Neural cell (in vitro differentiated cells): ENCODE measurements at regions not wholly inside any gene's neighbourhood (a gene's known extent, or its start where the extent isn't known, plus 50 kb on each side); places are given as distances from the start of the nearest gene placed in this dataset.

Experiments
- H2AFZ ChIP-seq: fragments of 200-600, 300-800 bp; sonication (generic), shearing (Covaris generic); 2 replicates; pipeline ENCODE4 v1.6.0; 2014; ENCODE audit warnings: low read depth, mild to moderate bottlenecking, antibody characterized with exemption, low read length, moderate library complexity
- H3F3A ChIP-seq: fragments of 200-600 bp; shearing (Covaris generic); 2 replicates; pipeline ENCODE4 v1.6.1; 2016; ENCODE audit warnings: mild to moderate bottlenecking, moderate library complexity, mixed read lengths, antibody characterized with exemption, low read length; ENCODE audit not compliant: insufficient read depth, poor library complexity, severe bottlenecking
- H3K27ac ChIP-seq: fragments of 200-600, 300-800 bp; sonication (generic), shearing (Covaris generic); 2 replicates; pipeline ENCODE4 v1.5.1; 2014; ENCODE audit warnings: mild to moderate bottlenecking, low read length, moderate library complexity
- H3K27me3 ChIP-seq: fragments of 300-800, 200-600 bp; sonication (generic), shearing (Covaris generic); 2 replicates; pipeline ENCODE4 v1.6.0; 2014; ENCODE audit warnings: mild to moderate bottlenecking, low read depth, low read length, moderate library complexity; ENCODE audit not compliant: insufficient read depth
- H3K36me3 ChIP-seq: fragments of 300-800, 200-600 bp; sonication (generic), shearing (Covaris generic); 2 replicates; pipeline ENCODE4 v1.5.1; 2014; ENCODE audit warnings: mild to moderate bottlenecking, antibody characterized with exemption, low read length, moderate library complexity; ENCODE audit not compliant: insufficient read depth
- H3K4me2 ChIP-seq: fragments of 300-800, 200-600 bp; sonication (generic), shearing (Covaris generic); 2 replicates; pipeline ENCODE4 v1.6.0; 2014; ENCODE audit warnings: mild to moderate bottlenecking, low read length
- H3K4me3 ChIP-seq: fragments of 300-800, 200-600 bp; sonication (generic), shearing (Covaris generic); 2 replicates; pipeline ENCODE4 v1.5.1; 2014; ENCODE audit warnings: mild to moderate bottlenecking, low read length, moderate library complexity
- H3K79me2 ChIP-seq: fragments of 200-600 bp; shearing (Covaris generic); replicated peaks from 2 replicates; pipeline ENCODE4 v1.6.0; 2014; ENCODE audit warnings: mild to moderate bottlenecking, low read length, moderate library complexity; ENCODE audit not compliant: insufficient read depth
- H3K9ac ChIP-seq: fragments of 300-800, 200-600 bp; sonication (generic), shearing (Covaris generic); 2 replicates; pipeline ENCODE4 v1.6.1; 2016; ENCODE audit warnings: mild to moderate bottlenecking, low read length, mixed read lengths
- H3K9me2 ChIP-seq: fragments of 200-600 bp; shearing (Covaris generic); 2 replicates; pipeline ENCODE4 v1.6.1; 2016; ENCODE audit warnings: mild to moderate bottlenecking, low read length, mixed read lengths; ENCODE audit not compliant: insufficient read depth
- H3K9me3 ChIP-seq: fragments of 200-600, 300-800 bp; sonication (generic), shearing (Covaris generic); 2 replicates; pipeline ENCODE4 v1.6.1; 2016; ENCODE audit warnings: mild to moderate bottlenecking, mixed run types, low read length, moderate library complexity, mixed read lengths
- H4K20me1 ChIP-seq: fragments of 200-600 bp; shearing (Covaris generic); 2 replicates; pipeline ENCODE4 v1.6.1; 2016; ENCODE audit warnings: mild to moderate bottlenecking, mixed run types; ENCODE audit not compliant: insufficient read depth
- CTCF ChIP-seq: fragments of 450-650 bp; IDR thresholded peaks from 2 replicates; pipeline ENCODE4 v1.5.1; 2014; ENCODE audit warnings: antibody characterized with exemption, mild to moderate bottlenecking, moderate library complexity; ENCODE audit not compliant: poor library complexity, severe bottlenecking
- EP300 ChIP-seq: fragments of 450-650 bp; conservative IDR thresholded peaks from 2 replicates; pipeline ENCODE4 v1.6.1; 2014; ENCODE audit warnings: antibody characterized with exemption, mild to moderate bottlenecking, moderate library complexity; ENCODE audit not compliant: poor library complexity, severe bottlenecking
- EZH2 ChIP-seq: fragments of 200-600, 300-800 bp; shearing (Covaris generic), sonication (generic); IDR thresholded peaks from 2 replicates; pipeline ENCODE4 v1.6.1; 2014; ENCODE audit warnings: antibody characterized with exemption, low read length, borderline replicate concordance, mild to moderate bottlenecking; ENCODE audit not compliant: insufficient read depth, poor library complexity, severe bottlenecking
- MXI1 ChIP-seq: fragments of 450-650 bp; conservative IDR thresholded peaks from 2 replicates; pipeline ENCODE4 v1.6.1; 2014; ENCODE audit warnings: antibody characterized with exemption, mild to moderate bottlenecking; ENCODE audit not compliant: poor library complexity, severe bottlenecking
- POLR2AphosphoS5 ChIP-seq: IDR thresholded peaks from 2 replicates; pipeline ENCODE4 v1.6.1; 2012
- RAD21 ChIP-seq: fragments of 450-650 bp; conservative IDR thresholded peaks from 2 replicates; pipeline ENCODE4 v1.6.1; 2014; ENCODE audit warnings: antibody characterized with exemption, mild to moderate bottlenecking, moderate library complexity
- REST ChIP-seq: IDR thresholded peaks from 2 replicates; pipeline ENCODE4 v1.6.1; 2012; ENCODE audit warnings: borderline replicate concordance
- SMC3 ChIP-seq: fragments of 450-650 bp; conservative IDR thresholded peaks from 2 replicates; pipeline ENCODE4 v1.6.1; 2014; ENCODE audit warnings: antibody characterized with exemption, mild to moderate bottlenecking, moderate library complexity; ENCODE audit not compliant: poor library complexity
- TAF1 ChIP-seq: IDR thresholded peaks from 2 replicates; pipeline ENCODE4 v1.6.1; 2012; ENCODE audit warnings: low read depth

- no peaks in the 10 kb centered on the region for H3K9me2 ChIP-seq
- H2AFZ ChIP-seq: no peak overlapping the region
- no peak overlapping the region for H3K27ac ChIP-seq
- no peaks in the 10 kb centered on the region for H3K36me3 ChIP-seq
- H3K9me3 ChIP-seq: no peaks in the 10 kb centered on the region
- H4K20me1 ChIP-seq: no peaks in the 10 kb centered on the region
- no peaks in the 10 kb centered on the region for H3K79me2 ChIP-seq
- no peak for TF ChIP-seq EP300
- TF ChIP-seq SMC3: no peak
- no peak for TF ChIP-seq REST
- no peaks in the 10 kb centered on the region for H3F3A ChIP-seq
- H3K27me3 ChIP-seq: no peaks in the 10 kb centered on the region
- H3K4me2 ChIP-seq: no peak overlapping the region
- no peak overlapping the region for H3K9ac ChIP-seq
- no peak overlapping the region for H3K4me3 ChIP-seq
Measured at GRCh38 chr13:44303681-44304432, 69.8 kb upstream of the SERP2 start.

GRCh38 chr13:44304433-44304725, 69.2 kb upstream of the SERP2 start:
- H2AFZ ChIP-seq: no peak overlapping the region
- no peak overlapping the region for H3K9ac ChIP-seq
- H4K20me1 ChIP-seq: no peaks in the 10 kb centered on the region
- no peaks in the 10 kb centered on the region for H3K79me2 ChIP-seq
- TF ChIP-seq RAD21: no peak
- no peak for TF ChIP-seq POLR2AphosphoS5
- TF ChIP-seq EZH2: no peak
- TF ChIP-seq CTCF: no peak
- no peak for TF ChIP-seq MXI1
- H3K4me3 ChIP-seq: no peak overlapping the region
- no peaks in the 10 kb centered on the region for H3K36me3 ChIP-seq
- no peaks in the 10 kb centered on the region for H3K9me2 ChIP-seq
- no peaks in the 10 kb centered on the region for H3F3A ChIP-seq
- H3K27ac ChIP-seq: no peak overlapping the region
- no peak overlapping the region for H3K4me2 ChIP-seq
- H3K27me3 ChIP-seq: no peaks in the 10 kb centered on the region
- no peaks in the 10 kb centered on the region for H3K9me3 ChIP-seq

- Histone ChIP-seq H3K9me2 (no peaks in the 10 kb centered on the region), H3K36me3 (no peaks in the 10 kb centered on the region), H2AFZ (no peak overlapping the region), H3F3A (no peaks in the 10 kb centered on the region), H3K4me3 (no peak overlapping the region), H3K9ac (no peak overlapping the region), H3K9me3 (no peaks in the 10 kb centered on the region), H3K79me2 (no peaks in the 10 kb centered on the region), H3K27me3 (no peaks in the 10 kb centered on the region), H3K27ac (no peak overlapping the region), H4K20me1 (no peaks in the 10 kb centered on the region), H3K4me2 (no peak overlapping the region)
- TF ChIP-seq REST: no peak
- TF ChIP-seq SMC3: no peak
- TF ChIP-seq EP300: no peak
- TF ChIP-seq TAF1: no peak
- TF ChIP-seq RAD21: no peak
- no peak for TF ChIP-seq CTCF
- TF ChIP-seq EZH2: no peak
- TF ChIP-seq POLR2AphosphoS5: no peak
- no peak for TF ChIP-seq MXI1
Measured at GRCh38 chr13:44305286-44305685, 68.3 kb upstream of the SERP2 start.
